SK-N-MC (cell line): ENCODE measurements at regions not wholly inside any gene's neighbourhood (a gene's known extent, or its start where the extent isn't known, plus 50 kb on each side); places are given as distances from the start of the nearest gene placed in this dataset.

Source experiments
- DNase-seq: peaks from one replicate; pipeline ENCODE4 v3.0.0-alpha.2; 2011; ENCODE audit warnings: low read depth, low spot score
- H3K27ac ChIP-seq: fragments of 200-600 bp; sonication (generic); 2 replicates; pipeline ENCODE4 v1.5.1; 2016; ENCODE audit warnings: mixed run types
- H3K36me3 ChIP-seq: fragments of 200-600 bp; sonication (generic); 2 replicates; pipeline ENCODE4 v1.6.1; 2017; ENCODE audit warnings: antibody characterized with exemption, low read length, mixed read lengths; ENCODE audit not compliant: insufficient read depth
- H3K4me3 ChIP-seq: fragments of 200-600 bp; sonication (generic); 2 replicates; pipeline ENCODE4 v1.5.1; 2016
- H3K9ac ChIP-seq: fragments of 200-600 bp; sonication (generic); 2 replicates; pipeline ENCODE4 v1.8.0; 2017; ENCODE audit warnings: mixed run types, mixed read lengths; ENCODE audit not compliant: insufficient read length
- H3K9me3 ChIP-seq: fragments of 200-600 bp; sonication (generic); 2 replicates; pipeline ENCODE4 v1.6.1; 2017; ENCODE audit warnings: low read depth, mild to moderate bottlenecking, antibody characterized with exemption, low read length, moderate library complexity, mixed read lengths
- EZH2 ChIP-seq: fragments of 200-600 bp; sonication (generic); IDR thresholded peaks from one replicate; pipeline ENCODE4 v1.6.1; 2017; ENCODE audit warnings: antibody characterized with exemption
- FOXP2 ChIP-seq: optimal IDR thresholded peaks from 2 replicates; pipeline ENCODE3; 2011; ENCODE audit warnings: mild to moderate bottlenecking, moderate library complexity; ENCODE audit not compliant: insufficient read depth; ENCODE audit errors: extremely low read length, control extremely low read depth
- POLR2AphosphoS5 ChIP-seq: IDR thresholded peaks from 2 replicates; pipeline ENCODE4 v1.6.1; 2012; ENCODE audit warnings: mild to moderate bottlenecking, low read depth, low read length, borderline replicate concordance

DNA sequence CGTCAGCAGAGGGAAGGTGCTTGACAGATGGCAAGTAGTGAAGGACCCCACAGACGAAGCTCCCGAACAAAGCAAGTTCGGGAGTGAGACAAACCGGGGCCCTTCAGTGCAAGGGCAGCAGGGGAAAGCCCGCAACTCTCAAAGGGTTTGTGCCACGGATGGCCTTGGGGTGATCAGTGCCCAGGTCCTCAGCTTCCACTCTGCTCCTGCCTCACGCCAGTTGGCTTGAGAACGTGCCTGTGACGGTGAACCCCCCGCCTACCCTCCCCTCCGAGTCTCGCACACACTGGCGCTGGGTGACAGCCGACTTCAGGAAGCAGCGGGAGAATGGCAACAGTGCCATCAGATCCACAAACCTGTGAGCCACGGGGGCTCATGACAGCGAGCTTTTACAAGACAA, 56.8 kb upstream of the SALL3 start:
- no peak for DNase-seq
- no peaks in the 10 kb centered on the region for H3K36me3 ChIP-seq
- H3K9ac ChIP-seq, result no peak overlapping the region
- H3K9me3 ChIP-seq, result no peaks in the 10 kb centered on the region
- no peak overlapping the region for H3K27ac ChIP-seq
- H3K4me3 ChIP-seq, result no peak overlapping the region
- no peak for TF ChIP-seq FOXP2
- TF ChIP-seq EZH2, result no peak
- TF ChIP-seq POLR2AphosphoS5, result no peak

DNA sequence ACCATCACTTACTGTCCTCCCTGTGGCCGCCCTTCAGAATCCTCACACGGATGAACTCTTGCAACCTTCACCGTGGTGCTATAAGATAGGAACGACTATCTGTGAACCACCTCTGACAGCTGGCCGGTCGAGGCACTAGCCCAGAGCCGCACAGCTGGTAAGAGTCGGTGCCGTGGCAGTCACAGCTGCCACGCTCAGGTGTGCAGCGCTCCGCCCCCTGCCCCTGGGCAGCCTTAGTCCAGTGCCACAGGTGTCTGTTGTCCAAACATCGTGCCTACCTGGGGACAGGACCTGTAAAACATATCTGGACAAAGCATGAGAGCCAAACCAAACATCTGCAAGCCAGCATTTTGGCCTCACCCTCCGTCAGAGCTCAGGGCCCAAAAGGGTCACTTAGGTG, 55.3 kb upstream of the SALL3 start:
- H3K9me3 ChIP-seq, result no peaks in the 10 kb centered on the region
- H3K4me3 ChIP-seq, result no peak overlapping the region
- H3K36me3 ChIP-seq, result no peaks in the 10 kb centered on the region
- H3K9ac ChIP-seq, result no peak overlapping the region
- no peak for DNase-seq
- no peak for TF ChIP-seq POLR2AphosphoS5
- H3K27ac ChIP-seq, result no peak overlapping the region

DNA sequence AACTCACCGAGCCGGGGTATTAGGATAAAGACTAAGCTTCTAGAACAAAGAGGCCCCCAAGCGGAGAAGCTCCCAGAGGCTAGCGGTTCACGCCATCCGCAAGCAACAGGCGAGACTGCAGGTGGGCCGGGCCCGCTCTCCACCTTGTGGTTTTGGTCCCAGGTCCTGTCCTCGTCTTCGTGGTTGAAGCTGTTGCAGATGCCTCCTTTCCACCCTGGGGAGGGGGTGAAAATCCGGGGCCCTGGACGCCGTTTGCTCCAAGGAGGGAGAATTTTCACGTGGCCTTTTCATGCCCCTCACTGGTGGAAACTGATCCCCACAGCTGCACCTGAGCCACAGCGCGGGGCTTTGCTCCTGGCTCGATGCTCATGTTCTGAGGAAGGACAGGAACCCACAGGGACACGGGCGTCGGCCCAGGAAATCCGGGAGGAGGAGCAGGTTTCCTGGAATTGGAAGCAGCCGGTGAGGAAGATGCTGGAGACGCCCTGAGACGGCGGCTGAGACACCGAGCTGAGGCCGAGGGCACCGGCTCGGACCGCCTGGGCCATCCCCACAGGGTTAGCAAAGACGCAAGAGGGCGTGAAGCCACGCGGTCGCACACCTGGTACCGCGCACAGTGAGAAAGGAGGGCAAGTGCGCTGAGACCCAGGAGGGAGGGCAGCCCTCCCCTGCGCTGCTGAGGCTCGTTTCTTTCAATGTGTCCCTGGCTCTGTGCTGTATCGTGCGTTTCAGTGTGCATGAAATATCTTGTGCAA, 54.7 kb upstream of the SALL3 start:
- Histone ChIP-seq H3K27ac (no peak overlapping the region), H3K9ac (no peak overlapping the region), H3K36me3 (no peaks in the 10 kb centered on the region), H3K9me3 (no peaks in the 10 kb centered on the region), H3K4me3 (no peak overlapping the region)
- TF ChIP-seq FOXP2 (no peak), EZH2 (no peak), POLR2AphosphoS5 (no peak)
- DNase-seq, result no peak

DNA sequence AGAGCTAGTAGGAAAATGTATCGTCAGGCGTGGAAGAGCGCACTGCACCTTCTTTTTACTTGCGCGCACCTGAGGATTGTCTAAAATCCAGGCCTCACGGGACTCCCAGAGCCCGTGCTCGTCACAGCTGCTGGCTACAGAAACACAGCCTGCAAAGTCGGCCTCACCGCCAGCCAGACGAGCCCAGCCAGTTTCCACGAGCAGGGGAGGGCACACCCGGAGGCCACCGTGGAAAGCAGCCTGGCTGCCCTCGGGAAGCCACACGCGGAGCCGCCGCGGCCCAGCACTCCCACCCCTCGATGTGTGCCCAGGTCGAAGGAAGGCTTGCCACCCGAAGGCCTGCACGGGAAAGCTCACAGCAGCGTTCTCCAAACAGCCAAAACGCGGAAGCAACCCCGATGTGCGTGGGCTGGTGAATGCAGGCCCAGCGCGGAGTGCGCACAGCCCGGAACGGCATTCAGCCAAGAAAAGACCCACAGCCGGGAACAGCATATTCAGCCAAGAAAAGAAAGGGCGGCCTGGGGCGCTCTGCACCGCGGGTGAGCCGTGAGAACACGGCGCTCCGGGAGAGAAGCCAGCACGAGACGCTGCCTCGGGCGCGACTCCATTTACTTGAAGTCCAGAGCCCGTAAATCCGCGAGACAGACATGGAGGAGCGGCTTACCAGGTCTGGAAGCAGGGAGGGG, 53.9 kb upstream of the SALL3 start:
- no peaks in the 10 kb centered on the region for H3K9me3 ChIP-seq
- no peak for DNase-seq
- no peak overlapping the region for H3K27ac ChIP-seq
- no peaks in the 10 kb centered on the region for H3K36me3 ChIP-seq
- TF ChIP-seq FOXP2 (no peak), POLR2AphosphoS5 (no peak), EZH2 (no peak)
- H3K9ac ChIP-seq, result no peak overlapping the region
- no peak overlapping the region for H3K4me3 ChIP-seq

DNA sequence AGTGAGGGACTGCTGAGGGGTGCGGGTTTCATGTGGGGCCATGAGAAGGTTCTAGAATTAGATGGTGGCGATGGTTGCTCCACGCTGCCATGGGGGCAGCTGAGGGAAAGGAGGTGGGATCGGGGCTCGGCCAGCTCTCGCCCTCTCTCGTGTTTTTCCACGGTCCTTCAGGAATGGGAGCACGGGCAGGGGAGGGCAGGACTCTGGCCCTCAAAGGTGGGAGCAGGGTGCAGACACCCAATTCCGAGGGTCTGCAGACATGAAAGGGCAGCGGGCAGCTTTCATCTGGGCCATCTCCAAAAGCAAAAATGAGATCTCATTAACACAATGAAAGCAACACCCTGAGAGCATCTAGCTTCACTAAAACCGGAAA, 53.4 kb upstream of the SALL3 start:
- H3K9ac ChIP-seq, result no peak overlapping the region
- H3K4me3 ChIP-seq, result no peak overlapping the region
- no peak for DNase-seq
- TF ChIP-seq EZH2 (no peak), FOXP2 (no peak), POLR2AphosphoS5 (no peak)
- no peak overlapping the region for H3K27ac ChIP-seq
- H3K9me3 ChIP-seq, result no peaks in the 10 kb centered on the region
- H3K36me3 ChIP-seq, result no peaks in the 10 kb centered on the region

DNA sequence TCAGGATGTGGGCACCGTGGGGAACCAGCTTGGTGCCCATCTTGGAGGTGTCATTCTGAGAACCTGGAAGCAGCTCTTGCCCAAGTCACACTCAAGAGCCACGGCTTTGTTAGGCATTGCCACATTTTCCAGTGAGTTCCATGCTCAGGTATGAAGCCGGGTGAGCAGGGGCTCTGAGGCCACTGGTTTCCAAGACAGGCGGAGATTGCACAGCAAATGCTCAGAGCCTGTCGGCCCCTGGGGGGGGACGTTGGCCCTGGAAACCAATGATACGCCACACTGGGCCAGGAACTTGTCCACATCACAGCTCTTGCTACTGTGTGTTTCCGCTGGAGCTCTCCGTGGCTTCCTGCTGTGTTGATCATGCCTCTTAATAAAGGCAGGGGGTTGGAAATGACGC, 52.5 kb upstream of the SALL3 start:
- no peak overlapping the region for H3K9ac ChIP-seq
- TF ChIP-seq POLR2AphosphoS5 (no peak), FOXP2 (no peak), EZH2 (no peak)
- no peak for DNase-seq
- H3K27ac ChIP-seq, result no peak overlapping the region
- H3K9me3 ChIP-seq, result no peaks in the 10 kb centered on the region
- H3K36me3 ChIP-seq, result no peaks in the 10 kb centered on the region
- no peak overlapping the region for H3K4me3 ChIP-seq

DNA sequence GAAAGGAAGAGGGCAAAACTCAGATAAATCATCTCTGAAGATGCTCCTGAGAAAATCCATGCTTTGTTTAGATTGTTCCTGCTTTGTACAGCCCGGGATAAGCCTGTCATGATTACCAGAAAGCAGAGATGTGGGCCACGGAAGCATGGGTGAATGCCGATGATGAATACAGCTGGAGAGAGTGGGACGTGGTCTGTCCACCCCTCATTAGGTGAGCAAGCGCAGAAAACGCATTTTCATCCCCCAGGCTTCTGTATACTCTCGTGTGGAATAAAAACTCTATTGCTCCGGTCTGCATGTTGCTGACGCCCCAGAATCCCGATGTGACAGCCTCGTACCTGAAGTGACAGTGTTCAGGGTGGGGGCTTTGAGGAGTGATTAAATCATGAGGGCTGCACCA, 52.0 kb upstream of the SALL3 start:
- Histone ChIP-seq H3K9me3 (no peaks in the 10 kb centered on the region), H3K36me3 (no peaks in the 10 kb centered on the region), H3K9ac (no peak overlapping the region), H3K27ac (no peak overlapping the region), H3K4me3 (no peak overlapping the region)
- TF ChIP-seq POLR2AphosphoS5, result no peak
- no peak for TF ChIP-seq EZH2
- TF ChIP-seq FOXP2, result no peak
- no peak for DNase-seq

DNA sequence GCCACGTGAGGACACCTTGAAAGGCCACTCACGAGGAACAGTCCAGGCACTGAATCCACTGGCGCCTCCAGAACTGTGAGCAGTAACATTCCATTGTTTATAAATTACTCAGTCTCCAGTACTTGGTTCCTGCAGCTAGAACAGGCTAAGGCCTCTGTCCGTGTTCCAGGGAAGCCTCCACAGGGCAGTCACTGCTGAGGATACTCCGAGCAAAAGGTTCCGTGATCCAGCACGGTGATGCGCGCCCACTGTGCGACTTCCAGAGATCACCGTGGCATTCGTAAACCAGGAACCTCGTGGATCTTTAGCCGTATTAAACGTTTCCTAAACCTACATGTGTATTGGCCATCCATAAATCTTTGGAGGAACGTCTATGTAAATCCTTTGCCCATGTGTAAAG, 51.5 kb upstream of the SALL3 start:
- Histone ChIP-seq H3K9me3 (no peaks in the 10 kb centered on the region), H3K36me3 (no peaks in the 10 kb centered on the region), H3K9ac (no peak overlapping the region), H3K27ac (no peak overlapping the region), H3K4me3 (no peak overlapping the region)
- TF ChIP-seq EZH2 (no peak), FOXP2 (no peak), POLR2AphosphoS5 (no peak)
- DNase-seq, result no peak

DNA sequence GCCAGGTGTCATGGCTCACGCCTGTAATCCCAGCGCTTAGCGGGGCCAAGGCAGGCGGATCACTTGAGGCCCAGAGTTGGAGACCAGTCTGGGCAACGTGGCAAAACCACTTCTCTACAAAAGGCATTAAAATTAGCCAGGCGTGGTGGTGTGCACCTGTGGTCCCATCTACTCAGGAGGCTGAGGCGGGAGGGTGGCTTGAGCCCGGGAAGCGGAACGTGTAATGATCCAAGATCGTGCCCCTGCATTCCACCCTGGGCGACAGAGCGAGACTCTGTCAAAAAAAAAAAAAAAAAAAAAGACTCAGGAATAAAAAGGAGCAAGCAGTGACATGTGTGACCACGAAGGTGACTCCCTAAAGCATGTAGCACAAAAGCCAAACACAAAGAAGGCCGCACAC, 50.1 kb upstream of the SALL3 start:
- no peaks in the 10 kb centered on the region for H3K36me3 ChIP-seq
- DNase-seq, result no peak
- H3K4me3 ChIP-seq, result no peak overlapping the region
- no peaks in the 10 kb centered on the region for H3K9me3 ChIP-seq
- no peak for TF ChIP-seq EZH2
- TF ChIP-seq FOXP2, result no peak
- no peak for TF ChIP-seq POLR2AphosphoS5
- H3K27ac ChIP-seq, result no peak overlapping the region
- H3K9ac ChIP-seq, result no peak overlapping the region
